ENCODE measurements at regions not wholly inside any gene's neighbourhood (a gene's known extent, or its start where the extent isn't known, plus 50 kb on each side); places are given as distances from the start of the nearest gene placed in this dataset.

- H3K27ac ChIP-seq (ENCODE audit: low read depth) = no peak overlapping the region
- H3K4me2 ChIP-seq = no peak overlapping the region
- ATAC-seq = no peak
- Mint-ChIP-seq H3K36me3 (ENCODE audit: low read depth) (no peaks in the 10 kb centered on the region), H3K4me3 (no peak overlapping the region), H3K27me3 (ENCODE audit: insufficient read depth, low read depth, poor library complexity) (peaks cover 3% of the 10 kb centered on the region), H3K9me3 (no peaks in the 10 kb centered on the region), H3K4me1 (no peaks in the 10 kb centered on the region), H3K27ac (no peak overlapping the region)
- no peaks in the 10 kb centered on the region for H3K9me2 ChIP-seq (ENCODE audit: insufficient read depth)
- no peaks in the 10 kb centered on the region for H3K4me1 ChIP-seq (ENCODE audit: insufficient read depth)
- no peaks in the 10 kb centered on the region for H3K36me3 ChIP-seq (ENCODE audit: insufficient read depth)
- no peak for DNase-seq (ENCODE audit: low spot score)
- H3K4me3 ChIP-seq = no peak overlapping the region
- TF ChIP-seq NANOG (IDR thresholded peaks at IDR 0.05; ENCODE audit: borderline replicate concordance) = no peak
- no peak for TF ChIP-seq JUNB (IDR thresholded peaks at IDR 0.05; ENCODE audit: unreplicated experiment)
- no peak for TF ChIP-seq ZNF331 (CRISPR knock-in tag; IDR thresholded peaks at IDR 0.05; ENCODE audit: low read depth)
- TF ChIP-seq ZNF114 (CRISPR knock-in tag; IDR thresholded peaks at IDR 0.05) = no peak
- no peak for TF ChIP-seq EZH2phosphoT487 (IDR thresholded peaks at IDR 0.05; ENCODE audit: unreplicated experiment)
- no peaks in the 10 kb centered on the region for H4K20me1 ChIP-seq (replicated peaks; ENCODE audit: insufficient read depth)
- no peak overlapping the region for H2AFZ ChIP-seq
- H3K27me3 ChIP-seq (ENCODE audit: insufficient read depth) = no peaks in the 10 kb centered on the region
- H3K79me2 ChIP-seq (replicated peaks; ENCODE audit: insufficient read depth) = no peaks in the 10 kb centered on the region
- H3F3A ChIP-seq (replicated peaks; ENCODE audit: low read depth) = no peaks in the 10 kb centered on the region
Measured at GRCh38 chr3:189401196-189401595, 229.4 kb downstream of the TPRG1 start.

GRCh38 chr3:189403194-189403593 is 228.0 kb upstream of the TP63 start:
- Histone ChIP-seq H3K9me2 (ENCODE audit: insufficient read depth) (no peaks in the 10 kb centered on the region), H4K20me1 (replicated peaks; ENCODE audit: insufficient read depth) (no peaks in the 10 kb centered on the region), H3K27ac (ENCODE audit: low read depth) (no peak overlapping the region), H3K36me3 (ENCODE audit: insufficient read depth) (no peaks in the 10 kb centered on the region), H3K4me2 (no peak overlapping the region), H3K79me2 (replicated peaks; ENCODE audit: insufficient read depth) (no peaks in the 10 kb centered on the region), H3K4me3 (no peak overlapping the region), H3K4me1 (ENCODE audit: insufficient read depth) (no peaks in the 10 kb centered on the region), H2AFZ (no peak overlapping the region), H3F3A (replicated peaks; ENCODE audit: low read depth) (no peaks in the 10 kb centered on the region), H3K27me3 (ENCODE audit: insufficient read depth) (no peaks in the 10 kb centered on the region)
- H3K9me3 Mint-ChIP-seq = no peaks in the 10 kb centered on the region
- ATAC-seq (no peak), DNase-seq (ENCODE audit: low spot score) (no peak)
- peaks cover 3% of the 10 kb centered on the region for H3K27me3 Mint-ChIP-seq (ENCODE audit: insufficient read depth, low read depth, poor library complexity)
- no peak overlapping the region for H3K27ac Mint-ChIP-seq
- no peaks in the 10 kb centered on the region for H3K36me3 Mint-ChIP-seq (ENCODE audit: low read depth)
- H3K4me3 Mint-ChIP-seq = no peak overlapping the region
- TF ChIP-seq ZNF462 (CRISPR knock-in tag; IDR thresholded peaks at IDR 0.05) (no peak), ZNF331 (CRISPR knock-in tag; IDR thresholded peaks at IDR 0.05; ENCODE audit: low read depth) (no peak), EZH2phosphoT487 (IDR thresholded peaks at IDR 0.05; ENCODE audit: unreplicated experiment) (no peak), POLR2AphosphoS5 (IDR thresholded peaks at IDR 0.05; ENCODE audit: low read depth) (no peak), NANOG (IDR thresholded peaks at IDR 0.05; ENCODE audit: borderline replicate concordance) (no peak)
- H3K4me1 Mint-ChIP-seq = no peaks in the 10 kb centered on the region
